ENCODE measurements at regions not wholly inside any gene's neighbourhood (a gene's known extent, or its start where the extent isn't known, plus 50 kb on each side); places are given as distances from the start of the nearest gene placed in this dataset.

GRCh38 chr9:88041447-88041846 is 67.1 kb upstream of the CDK20 start:
- TF ChIP-seq POLR2A (IDR thresholded peaks at IDR 0.05) (no peak), CTCF (IDR thresholded peaks at IDR 0.05) (peak in 1 of 6 experiments; percentile 27)
- intact Hi-C loops (cut with DNase I), result no loop called here

DNA sequence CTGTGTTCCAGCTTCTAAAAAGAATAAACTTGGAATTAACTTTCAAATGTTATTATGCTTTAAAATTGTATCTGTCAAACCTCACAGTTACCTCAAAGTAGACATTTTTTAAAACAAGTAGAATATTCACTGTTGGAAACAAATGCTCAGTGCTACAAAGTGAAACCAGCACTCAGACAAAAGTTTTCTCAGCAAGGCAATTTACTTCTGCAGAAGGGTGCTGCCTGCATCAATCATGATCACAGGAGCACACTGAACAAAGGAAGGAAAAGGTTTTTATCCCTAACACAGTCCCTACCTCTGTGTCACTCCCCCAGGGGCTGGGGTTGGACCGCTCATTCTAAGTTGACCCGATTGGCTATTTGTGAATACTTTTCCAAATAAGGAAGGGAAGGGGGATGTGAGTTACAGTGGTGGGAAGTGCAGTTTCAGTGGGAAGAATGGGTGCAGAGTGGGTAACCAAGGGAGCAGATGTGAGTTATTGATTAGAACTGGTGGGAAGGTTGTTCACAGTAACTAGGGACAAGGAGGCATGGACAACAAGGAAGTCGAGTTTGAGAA is 63.0 kb upstream of the CDK20 start:
- Histone ChIP-seq H3K27me3 (no peaks in the 10 kb centered on the region), H3K36me3 (no peaks in the 10 kb centered on the region), H3K27ac (no peak overlapping the region), H3K4me1 (no peaks in the 10 kb centered on the region), H3K9me3 (no peaks in the 10 kb centered on the region), H3K4me3 (replicated peaks in 1 of 3) (no peak overlapping the region)
- DNase-seq, result no peak
- WGBS, 2 donors, result 91 to 92% methylated on average over 3 of the region's 3 CpGs
- TF ChIP-seq POLR2A (IDR thresholded peaks at IDR 0.05) (no peak), CTCF (IDR thresholded peaks at IDR 0.05) (no peak)
- intact Hi-C loops (cut with DNase I), result no loop called here

More at GRCh38 chr9:88041447-88041846, 67.1 kb upstream of the CDK20 start:
- H3K27ac ChIP-seq, result no peak overlapping the region
- no peak for DNase-seq
- H3K4me3 ChIP-seq (replicated peaks in 1 of 3), result no peak overlapping the region
- no peaks in the 10 kb centered on the region for H3K27me3 ChIP-seq
- H3K9me3 ChIP-seq, result no peaks in the 10 kb centered on the region
- WGBS, 2 donors, result 85 to 100% methylated on average over 1 of the region's 1 CpG
- H3K4me1 ChIP-seq, result no peaks in the 10 kb centered on the region
- no peaks in the 10 kb centered on the region for H3K36me3 ChIP-seq

- no peaks in the 10 kb centered on the region for H3K27me3 ChIP-seq
- intact Hi-C loops (cut with DNase I), result no loop called here
- H3K9me3 ChIP-seq, result no peaks in the 10 kb centered on the region
- TF ChIP-seq CTCF (IDR thresholded peaks at IDR 0.05) (no peak), POLR2A (IDR thresholded peaks at IDR 0.05) (no peak)
- no peaks in the 10 kb centered on the region for H3K36me3 ChIP-seq
- no peak overlapping the region for H3K4me3 ChIP-seq (replicated peaks in 1 of 3)
- WGBS, 2 donors, result 96 to 97% methylated on average over 4 of the region's 4 CpGs
- no peak overlapping the region for H3K27ac ChIP-seq
- no peak for DNase-seq
- no peaks in the 10 kb centered on the region for H3K4me1 ChIP-seq
These were observed 60.6 kb upstream of the CDK20 start for GRCh38 chr9:88034964-88035363.

DNA sequence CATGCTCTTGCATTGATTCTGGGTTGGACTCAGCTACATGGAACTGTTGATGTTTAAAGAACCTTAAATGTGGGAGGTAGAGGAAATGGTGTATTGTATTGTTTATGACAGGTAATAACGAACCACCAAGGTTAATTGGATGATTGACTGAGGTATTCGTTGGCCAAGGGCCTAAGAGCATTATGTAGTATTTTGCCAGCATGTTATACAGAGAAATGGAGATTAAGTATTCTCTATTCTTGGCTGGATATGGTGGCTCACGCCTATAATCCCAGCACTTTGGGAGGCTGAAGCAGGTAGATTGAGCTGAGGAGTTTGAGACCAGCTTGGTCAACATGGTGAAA is 59.0 kb upstream of the CDK20 start:
- H3K9me3 ChIP-seq, result no peaks in the 10 kb centered on the region
- no peak for DNase-seq
- WGBS, 2 donors, result 83 to 89% methylated on average over 3 of the region's 3 CpGs
- no peaks in the 10 kb centered on the region for H3K4me1 ChIP-seq
- no peaks in the 10 kb centered on the region for H3K27me3 ChIP-seq
- no peak overlapping the region for H3K4me3 ChIP-seq (replicated peaks in 1 of 3)
- no peak for TF ChIP-seq POLR2A (IDR thresholded peaks at IDR 0.05)
- TF ChIP-seq CTCF (IDR thresholded peaks at IDR 0.05), result no peak
- no peak overlapping the region for H3K27ac ChIP-seq
- no peaks in the 10 kb centered on the region for H3K36me3 ChIP-seq
- intact Hi-C loops (cut with DNase I), result no loop called here

- no peaks in the 10 kb centered on the region for H3K27me3 ChIP-seq
- no peak for TF ChIP-seq POLR2A (IDR thresholded peaks at IDR 0.05)
- no peak for TF ChIP-seq CTCF (IDR thresholded peaks at IDR 0.05)
- no peak for DNase-seq
- no peaks in the 10 kb centered on the region for H3K4me1 ChIP-seq
- no peak overlapping the region for H3K27ac ChIP-seq
- H3K4me3 ChIP-seq (replicated peaks in 1 of 3), result no peak overlapping the region
- no peaks in the 10 kb centered on the region for H3K9me3 ChIP-seq
- intact Hi-C loops (cut with DNase I), result no loop called here
- 93 to 96% methylated on average over 2 of the region's 2 CpGs for WGBS, 2 donors
- no peaks in the 10 kb centered on the region for H3K36me3 ChIP-seq
These were observed 54.0 kb upstream of the CDK20 start for GRCh38 chr9:88028338-88028737.

All from thyroid gland (tissue), 4 donors.